ENCODE measurements at regions not wholly inside any gene's neighbourhood (a gene's known extent, or its start where the extent isn't known, plus 50 kb on each side); places are given as distances from the start of the nearest gene placed in this dataset.

GRCh38 chr12:27183342-27183741 lies 60.7 kb upstream of the STK38L start:
- TF ChIP-seq CTCF (IDR thresholded peaks at IDR 0.05; ENCODE audit: low read length), result no peak
- no peak for TF ChIP-seq EZH2 (IDR thresholded peaks at IDR 0.05; ENCODE audit: borderline replicate concordance, low read length)

Data from OCI-LY1 (cell line).